Pancreas (tissue), 10 donors: ENCODE measurements at regions not wholly inside any gene's neighbourhood (a gene's known extent, or its start where the extent isn't known, plus 50 kb on each side); places are given as distances from the start of the nearest gene placed in this dataset.
A peak's percentile ranks its signal among the peaks of the same experiment; 100 is the strongest.

Experiments
- ATAC-seq, 4 donors: fragments of 200-7000 bp; cut with Tn5 transposase; one replicate each; pipeline versions ENCODE4 v1.8.0 to v1.9.1; 2020; ENCODE audit warnings: mild to moderate bottlenecking in 4 of 4, moderate library complexity in 4 of 4
- DNase-seq, 6 donors: peaks; one replicate each; pipeline ENCODE4 v3.0.0-alpha.2; 2020
- FAIRE-seq: peaks from 2 replicates; lab custom pipeline; 2012; peaks lifted over from hg19 to GRCh38; lab: Jason Lieb, UNC
- H3K27ac ChIP-seq, 4 donors: fragments of 200-600 bp; sonication (generic); 1 replicate in 3 of 4; 2 replicates in 1 of 4; pipeline versions ENCODE4 v1.5.0 to v1.8.0; 2020
- H3K27me3 ChIP-seq, 4 donors: fragments of 200-600 bp; one replicate each; pipeline ENCODE4 v1.8.0; 2021
- H3K36me3 ChIP-seq, 3 donors: fragments of 200-600 bp; sonication (generic) in 1 of 3; one replicate each; pipeline versions ENCODE4 v1.5.0 to v1.8.0; 2020 to 2021
- H3K4me1 ChIP-seq, 3 donors: fragments of 200-600 bp; one replicate each; pipeline ENCODE4 v1.8.0; 2021
- H3K4me3 ChIP-seq, 4 donors: fragments of 200-600 bp; sonication (generic) in 2 of 4; one replicate each; pipeline versions ENCODE4 v1.5.0 to v1.8.0; 2020 to 2021
- H3K9me3 ChIP-seq, 4 donors: fragments of 200-600 bp; one replicate each; pipeline ENCODE4 v1.8.0; 2021
- CTCF ChIP-seq, 4 donors: fragments of 200-600 bp; sonication (generic) in 3 of 4; IDR thresholded peaks; one replicate each; pipeline versions ENCODE4 v1.5.0 to v1.8.0; 2021; ENCODE audit warnings: antibody characterized with exemption in 4 of 4
- WGBS, 2 donors: extraction: QIAGEN DNeasy Blood & Tissue Kit; methylation state at CpG; one replicate each; pipeline ENCODE4 v1.1.7; 2013; 5-methylcytosine and 5-hydroxymethylcytosine counted together
- intact Hi-C, 3 donors: fragments of 100-400 bp; cut with DNase I; formaldehyde crosslinking; loops; one replicate each; pipeline versions ENCODE4 v1.11.1 to v1.14.2; 2022
- donor health status: healthy with polysubstance abuse.
- donor health status: DM: no; HTN: no; CAD: no; lungs with moderate emphysema.
- donor health status: DM: no; HTN: no; CAD: no.
- donor health status: control.
- donor health status: control.
- donor health status: Bipolar disorder and iron deficiency.
- donor health status: DM: yes; HTN: yes; CAD: no.
- donor health status: DM: no; HTN: no; CAD: no.
- donor health status: DM: no; HTN: no; CAD: no.
- donor health status: DM: yes; HTN: yes; CAD: no.

GRCh38 chr18:67421651-67422050, 94.9 kb downstream of the DSEL start:
- Histone ChIP-seq H3K9me3 (no peaks in the 10 kb centered on the region), H3K4me1 (no peaks in the 10 kb centered on the region), H3K27ac (no peak overlapping the region), H3K27me3 (no peaks in the 10 kb centered on the region), H3K4me3 (no peak overlapping the region), H3K36me3 (no peaks in the 10 kb centered on the region)
- TF ChIP-seq CTCF (IDR thresholded peaks at IDR 0.05) = no peak
- 58 to 65% methylated on average over 1 of the region's 1 CpG for WGBS, 2 donors
- intact Hi-C loops = no loop called here
- FAIRE-seq (no peak), ATAC-seq (no peak), DNase-seq (no peak)

GRCh38 chr18:67417864-67418523, 98.5 kb downstream of the DSEL start:
- TF ChIP-seq CTCF (IDR thresholded peaks at IDR 0.05) = no peak
- WGBS, 2 donors = 69 to 80% methylated on average over 6 of the region's 6 CpGs
- ATAC-seq (peak in 3 of 4 donors; percentile 59 to 66 (median 60)), FAIRE-seq (no peak), DNase-seq (no peak)
- Histone ChIP-seq H3K4me1 (no peaks in the 10 kb centered on the region), H3K27me3 (no peaks in the 10 kb centered on the region), H3K36me3 (no peaks in the 10 kb centered on the region), H3K27ac (no peak overlapping the region), H3K4me3 (no peak overlapping the region), H3K9me3 (no peaks in the 10 kb centered on the region)
- intact Hi-C loops = no loop called here

- H3K27me3 ChIP-seq = no peaks in the 10 kb centered on the region
- 4 to 11% methylated on average over 2 of the region's 2 CpGs for WGBS, 2 donors
- no peak for TF ChIP-seq CTCF (IDR thresholded peaks at IDR 0.05)
- intact Hi-C loops = no loop called here
- H3K9me3 ChIP-seq = no peaks in the 10 kb centered on the region
- no peak overlapping the region for H3K27ac ChIP-seq
- no peaks in the 10 kb centered on the region for H3K36me3 ChIP-seq
- DNase-seq (no peak), ATAC-seq (no peak), FAIRE-seq (no peak)
- peaks cover 0 to 8% (median 4%) of the 10 kb centered on the region in 3 donors for H3K4me1 ChIP-seq
- no peak overlapping the region for H3K4me3 ChIP-seq
Measured at GRCh38 chr18:67411116-67411515, 105.4 kb downstream of the DSEL start.

GRCh38 chr18:67410075-67411070, 106.1 kb downstream of the DSEL start:
- Histone ChIP-seq H3K4me1 (peaks cover 0 to 8% (median 4%) of the 10 kb centered on the region in 3 donors), H3K9me3 (no peaks in the 10 kb centered on the region), H3K27me3 (no peaks in the 10 kb centered on the region), H3K4me3 (no peak overlapping the region), H3K36me3 (no peaks in the 10 kb centered on the region), H3K27ac (no peak overlapping the region)
- intact Hi-C loops = no loop called here
- DNase-seq (no peak), ATAC-seq (no peak), FAIRE-seq (no peak)
- WGBS, 2 donors = 43 to 55% methylated on average over 4 of the region's 4 CpGs
- no peak for TF ChIP-seq CTCF (IDR thresholded peaks at IDR 0.05)
